Esophagus squamous epithelium (tissue), 4 donors: ENCODE measurements at regions not wholly inside any gene's neighbourhood (a gene's known extent, or its start where the extent isn't known, plus 50 kb on each side); places are given as distances from the start of the nearest gene placed in this dataset.

Experiments used
- CTCF ChIP-seq, 6 experiments: fragments of 450-650 bp in 4 of 6; fragments of 200-600 bp in 2 of 6; sonication (generic) in 2 of 6; IDR thresholded peaks; one replicate each; pipeline ENCODE4 v1.5.1; 2016 to 2019; ENCODE audit warnings: antibody characterized with exemption in 6 of 6, mild to moderate bottlenecking in 4 of 6, moderate library complexity in 4 of 6
- POLR2A ChIP-seq, 4 donors: fragments of 450-650 bp; IDR thresholded peaks; one replicate each; pipeline ENCODE4 v1.6.1; 2017; ENCODE audit warnings: antibody characterized with exemption in 4 of 4, mild to moderate bottlenecking in 4 of 4, moderate library complexity in 3 of 4

DNA sequence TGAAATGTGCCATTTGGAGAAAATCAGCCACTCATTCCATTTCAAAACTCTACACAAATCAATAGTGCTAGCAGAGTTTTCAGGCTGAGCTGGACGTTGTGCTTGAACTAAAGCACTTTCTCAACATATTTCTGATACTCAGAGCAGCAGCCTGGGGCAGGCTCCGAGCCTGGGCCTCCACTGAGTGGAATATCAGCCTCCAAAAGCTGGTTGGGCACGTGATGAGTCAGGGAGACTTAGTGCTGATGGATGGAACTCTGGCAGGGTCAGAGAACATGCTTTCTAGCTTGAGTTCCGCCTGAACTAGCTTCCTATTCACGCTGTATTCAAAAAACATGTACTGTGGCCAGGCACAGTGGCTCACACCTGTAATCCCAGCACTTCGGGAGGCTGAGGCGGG lies 85.8 kb upstream of the PCDH8 start:
- TF ChIP-seq CTCF (IDR thresholded peaks at IDR 0.05) (no peak), POLR2A (IDR thresholded peaks at IDR 0.05) (no peak)
